PC-9 (cell line): ENCODE measurements at regions not wholly inside any gene's neighbourhood (a gene's known extent, or its start where the extent isn't known, plus 50 kb on each side); places are given as distances from the start of the nearest gene placed in this dataset.

Experiments used
- BruUV-seq: library from RNA; stranded (reverse); fragments of 400-500 nt; replicated peaks from 2 replicates; lab custom pipeline; 2021; lab: Mats Ljungman, UMichigan
- CTCF ChIA-PET: fragments of 300-600 bp; sonication (Branson Sonifier 250); formaldehyde crosslinking; loops from one replicate; lab custom pipeline; 2022; ENCODE audit warnings: antibody characterized with exemption; lab: Charles Lee
- POLR2A ChIA-PET: fragments of 300-600 bp; sonication (Branson Sonifier 250); formaldehyde crosslinking; loops from one replicate; lab custom pipeline; 2022; ENCODE audit warnings: antibody characterized with exemption; ENCODE audit not compliant: unreplicated experiment; lab: Charles Lee
- DNase-seq, 2 experiments: peaks; one replicate each; pipeline versions ENCODE4 v3.0.0 to v3.0.0-alpha.2; 2015 to 2022; ENCODE audit warnings: mixed read lengths in 1 of 2
- H2AFZ ChIP-seq: fragments of 200-600 bp; sonication (generic); 2 replicates; pipeline ENCODE4 v1.8.1; 2017; ENCODE audit warnings: antibody characterized with exemption
- H3F3A ChIP-seq: fragments of 200-600 bp; sonication (generic); 2 replicates; pipeline ENCODE4 v1.8.1; 2017; ENCODE audit warnings: antibody characterized with exemption, mild to moderate bottlenecking, low read depth; ENCODE audit not compliant: insufficient read depth
- H3K27ac ChIP-seq: fragments of 200-600 bp; sonication (generic); 2 replicates; pipeline ENCODE4 v1.6.1; 2016; ENCODE audit warnings: mixed run types
- H3K27me3 ChIP-seq: fragments of 200-600 bp; sonication (generic); 2 replicates; pipeline ENCODE4 v1.6.1; 2016; ENCODE audit warnings: low read depth, mixed run types; ENCODE audit not compliant: insufficient read depth
- H3K36me3 ChIP-seq: fragments of 200-600 bp; sonication (generic); 2 replicates; pipeline ENCODE4 v1.6.1; 2016; ENCODE audit warnings: low read depth, mixed run types
- H3K4me1 ChIP-seq: fragments of 200-600 bp; sonication (generic); replicated peaks from 2 replicates; pipeline ENCODE4 v1.6.1; 2016; ENCODE audit warnings: mixed run types; ENCODE audit not compliant: insufficient read depth
- H3K4me2 ChIP-seq: fragments of 200-600 bp; sonication (generic); 2 replicates; pipeline ENCODE4 v1.6.1; 2017; ENCODE audit warnings: mixed run types
- H3K4me3 ChIP-seq: fragments of 200-600 bp; sonication (generic); 2 replicates; pipeline ENCODE4 v1.6.1; 2016; ENCODE audit warnings: mixed run types
- H3K79me2 ChIP-seq: fragments of 200-600 bp; sonication (generic); 2 replicates; pipeline ENCODE4 v1.6.1; 2017; ENCODE audit warnings: low read depth, mixed run types
- H3K9me2 ChIP-seq: fragments of 200-600 bp; sonication (generic); 2 replicates; pipeline ENCODE4 v1.8.1; 2017; ENCODE audit warnings: mild to moderate bottlenecking; ENCODE audit not compliant: insufficient read depth
- H3K9me3 ChIP-seq: fragments of 200-600 bp; sonication (generic); 2 replicates; pipeline ENCODE4 v1.8.1; 2016; ENCODE audit warnings: low read depth; ENCODE audit not compliant: insufficient read depth
- H4K20me1 ChIP-seq: fragments of 200-600 bp; sonication (generic); 2 replicates; pipeline ENCODE4 v1.8.1; 2017; ENCODE audit not compliant: insufficient read depth
- CTCF ChIP-seq: fragments of 200-600 bp; sonication (generic); conservative IDR thresholded peaks from 2 replicates; pipeline ENCODE4 v1.6.1; 2017; ENCODE audit warnings: mixed run types, antibody characterized with exemption, mild to moderate bottlenecking, moderate library complexity
- EZH2 ChIP-seq: fragments of 200-600 bp; sonication (generic); IDR thresholded peaks from 2 replicates; pipeline ENCODE4 v1.8.0; 2017; ENCODE audit warnings: antibody characterized with exemption, low read depth
- intact Hi-C: fragments of 100-400 bp; cut with micrococcal nuclease; formaldehyde crosslinking; loops from one replicate; pipeline ENCODE4 v1.10.0; 2022; ENCODE audit not compliant: unreplicated experiment

GRCh38 chr6:168216117-168216516 is 103.5 kb downstream of the DACT2 start:
- intact Hi-C loops: no loop called here
- Histone ChIP-seq H3K4me1 (no peaks in the 10 kb centered on the region), H3K4me2 (no peak overlapping the region), H3F3A (no peaks in the 10 kb centered on the region), H2AFZ (no peak overlapping the region), H3K27me3 (peaks cover 94% of the 10 kb centered on the region), H4K20me1 (no peaks in the 10 kb centered on the region), H3K9me3 (no peaks in the 10 kb centered on the region), H3K36me3 (no peaks in the 10 kb centered on the region), H3K9me2 (no peaks in the 10 kb centered on the region), H3K79me2 (no peaks in the 10 kb centered on the region), H3K27ac (no peak overlapping the region), H3K4me3 (no peak overlapping the region)
- TF ChIP-seq CTCF: no peak
- TF ChIP-seq EZH2: no peak
- CTCF ChIA-PET: no interaction called here
- POLR2A ChIA-PET: no interaction called here
- no TSS peak for BruUV-seq
- DNase-seq: no peak

- peaks cover 94% of the 10 kb centered on the region for H3K27me3 ChIP-seq
- BruUV-seq: no TSS peak
- intact Hi-C loops: no loop called here
These were observed 104.3 kb downstream of the DACT2 start for GRCh38 chr6:168215121-168215808.

GRCh38 chr6:168214586-168215104 is 104.9 kb downstream of the DACT2 start:
- Histone ChIP-seq H3K9me2 (no peaks in the 10 kb centered on the region), H3K27ac (no peak overlapping the region), H3F3A (no peaks in the 10 kb centered on the region), H3K36me3 (no peaks in the 10 kb centered on the region), H3K9me3 (no peaks in the 10 kb centered on the region), H2AFZ (no peak overlapping the region), H3K27me3 (peaks cover 94% of the 10 kb centered on the region), H3K4me3 (no peak overlapping the region), H4K20me1 (no peaks in the 10 kb centered on the region), H3K4me2 (no peak overlapping the region), H3K79me2 (no peaks in the 10 kb centered on the region), H3K4me1 (no peaks in the 10 kb centered on the region)
- TF ChIP-seq CTCF (no peak), EZH2 (no peak)
- CTCF ChIA-PET: no interaction called here
- no TSS peak for BruUV-seq
- POLR2A ChIA-PET: no interaction called here
- intact Hi-C loops: no loop called here
- DNase-seq: no peak

More at GRCh38 chr6:168215121-168215808, 104.3 kb downstream of the DACT2 start:
- Histone ChIP-seq H3K27ac (no peak overlapping the region), H3F3A (no peaks in the 10 kb centered on the region), H2AFZ (no peak overlapping the region), H3K4me1 (no peaks in the 10 kb centered on the region), H3K36me3 (no peaks in the 10 kb centered on the region), H3K79me2 (no peaks in the 10 kb centered on the region), H3K9me3 (no peaks in the 10 kb centered on the region), H3K4me3 (no peak overlapping the region), H3K9me2 (no peaks in the 10 kb centered on the region), H3K4me2 (no peak overlapping the region), H4K20me1 (no peaks in the 10 kb centered on the region)
- TF ChIP-seq CTCF (no peak), EZH2 (no peak)
- DNase-seq: no peak
- ChIA-PET POLR2A (no interaction called here), CTCF (no interaction called here)
